HS-27A (cell line): ENCODE measurements at regions not wholly inside any gene's neighbourhood (a gene's known extent, or its start where the extent isn't known, plus 50 kb on each side); places are given as distances from the start of the nearest gene placed in this dataset.
A peak's percentile ranks its signal among the peaks of the same experiment; 100 is the strongest.

Experiments used
- DNase-seq: peaks from one replicate; pipeline ENCODE4 v3.0.0-alpha.2; 2012; ENCODE audit warnings: low read depth, missing footprints

DNA sequence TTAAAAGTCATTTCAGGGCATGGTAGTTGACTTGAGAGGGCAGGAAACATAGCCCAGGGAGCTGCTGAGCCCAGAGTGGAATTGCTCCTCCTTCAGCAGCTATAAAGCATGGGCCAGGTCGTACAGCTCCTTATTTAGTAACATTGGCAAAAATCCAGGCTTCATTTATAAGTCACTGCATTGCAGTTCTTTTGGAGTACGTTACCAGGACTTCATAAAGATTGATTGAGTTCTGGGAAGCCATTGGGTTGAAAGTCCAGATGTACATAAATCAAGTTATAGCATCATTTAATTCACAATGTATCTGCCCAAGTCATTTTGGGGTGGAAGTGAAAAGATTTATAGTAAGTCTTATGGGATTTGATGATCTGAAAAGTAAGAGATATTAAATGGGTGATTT is 53.0 kb upstream of the ANKEF1 start:
- DNase-seq, result no peak

DNA sequence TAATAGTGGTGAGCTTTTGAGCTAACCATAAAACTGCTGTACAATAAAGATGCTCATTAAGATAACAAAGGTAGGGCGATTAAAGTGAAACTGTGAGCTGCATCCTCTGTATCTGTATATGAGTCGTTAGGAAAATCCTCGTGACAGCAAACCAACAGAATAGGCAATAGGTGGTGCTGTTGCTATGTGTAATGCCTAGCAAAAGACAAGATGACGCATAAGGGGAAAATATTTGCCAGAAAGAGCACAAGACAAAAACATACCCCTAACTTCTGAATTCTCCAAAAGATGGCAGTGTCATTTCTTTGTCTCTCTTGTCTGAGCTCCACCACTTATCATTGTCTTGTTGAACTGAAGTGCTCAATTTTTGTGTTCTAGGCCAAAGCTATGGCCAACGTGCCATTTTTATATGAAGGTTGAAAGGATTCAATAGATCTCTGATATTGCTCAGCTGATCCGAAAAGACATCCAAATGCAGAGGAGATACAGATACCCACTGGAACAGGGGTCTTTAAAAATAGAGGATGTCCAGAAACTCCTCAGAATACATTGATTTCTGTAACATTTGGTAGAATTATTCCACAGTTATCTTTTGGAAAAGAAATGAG is 56.3 kb upstream of the ANKEF1 start:
- DNase-seq, result peak; percentile 47

DNA sequence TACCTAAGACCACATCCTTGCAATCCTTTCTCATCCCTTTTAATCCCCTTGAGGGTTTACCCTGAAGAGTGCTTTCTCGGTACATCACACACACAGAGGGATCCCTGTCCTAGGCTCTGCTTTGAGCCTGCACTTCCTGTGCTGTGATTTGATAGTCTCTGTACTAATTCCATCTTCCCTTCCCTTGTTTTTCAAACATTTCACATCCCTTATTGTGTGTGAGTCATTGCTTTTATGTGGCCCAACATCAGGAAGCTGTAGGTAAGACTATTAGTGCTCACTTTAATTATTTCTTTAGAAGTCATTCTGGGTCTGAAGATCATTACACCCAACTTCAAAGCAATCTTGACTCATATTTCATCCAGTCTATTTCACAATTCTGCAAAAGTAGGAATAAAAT is 57.2 kb upstream of the ANKEF1 start:
- no peak for DNase-seq

DNA sequence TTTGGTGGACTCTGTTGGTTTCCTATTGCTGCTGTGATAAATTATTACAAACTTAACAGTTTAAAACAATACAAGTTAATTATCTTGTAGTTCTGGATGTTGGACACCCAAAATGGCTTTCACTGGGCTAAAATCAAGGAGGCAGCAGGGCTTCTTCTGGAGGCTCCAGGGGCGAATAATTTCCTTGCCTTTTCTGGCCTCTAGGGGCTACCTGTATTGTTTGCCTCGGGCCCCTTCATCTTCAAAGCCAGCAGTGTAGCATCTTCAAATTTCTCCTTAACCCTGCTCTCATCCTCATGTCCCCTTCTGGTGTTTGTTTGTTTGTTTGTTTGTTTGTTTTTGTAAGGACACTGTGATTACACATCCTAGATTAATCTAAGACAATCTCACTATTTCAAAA is 60.5 kb upstream of the ANKEF1 start:
- no peak for DNase-seq

DNA sequence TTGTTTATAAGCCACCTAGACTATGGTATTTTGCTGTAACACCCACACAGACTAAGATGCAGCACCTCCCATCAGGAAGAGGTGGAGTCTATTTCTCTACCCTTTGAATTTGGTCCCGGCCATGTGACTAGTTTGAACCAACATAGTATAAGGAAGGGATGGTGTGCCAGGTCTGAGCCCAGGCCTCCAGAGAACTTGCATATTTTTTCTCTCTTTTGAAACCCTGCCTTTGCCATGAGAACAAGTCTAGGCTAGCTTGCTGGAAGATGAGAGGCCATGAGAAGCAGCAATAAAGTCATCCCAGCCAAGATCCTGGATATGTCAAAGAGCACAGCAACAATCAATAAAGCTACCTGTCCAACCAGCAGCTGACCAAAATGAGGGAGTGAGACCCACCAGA is 63.0 kb upstream of the ANKEF1 start:
- DNase-seq, result no peak

DNA sequence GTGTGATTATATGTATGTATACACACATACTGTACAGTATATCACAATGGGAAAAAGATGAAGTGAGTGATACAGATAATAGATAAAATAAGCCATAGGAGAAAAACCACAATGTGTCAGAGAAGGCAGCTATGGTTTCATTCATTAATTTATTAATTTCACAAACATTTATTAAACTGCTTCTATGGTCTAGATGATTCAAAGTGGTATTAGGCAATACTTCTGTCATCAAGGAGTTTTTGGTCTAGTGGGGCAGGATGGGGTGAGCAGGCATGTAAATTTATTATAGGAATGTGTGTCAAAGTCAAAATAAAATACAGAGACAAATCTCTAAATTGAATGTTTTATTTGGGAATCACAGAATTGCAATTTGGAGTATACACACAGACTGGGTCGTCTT is 65.2 kb upstream of the ANKEF1 start:
- DNase-seq, result no peak

DNA sequence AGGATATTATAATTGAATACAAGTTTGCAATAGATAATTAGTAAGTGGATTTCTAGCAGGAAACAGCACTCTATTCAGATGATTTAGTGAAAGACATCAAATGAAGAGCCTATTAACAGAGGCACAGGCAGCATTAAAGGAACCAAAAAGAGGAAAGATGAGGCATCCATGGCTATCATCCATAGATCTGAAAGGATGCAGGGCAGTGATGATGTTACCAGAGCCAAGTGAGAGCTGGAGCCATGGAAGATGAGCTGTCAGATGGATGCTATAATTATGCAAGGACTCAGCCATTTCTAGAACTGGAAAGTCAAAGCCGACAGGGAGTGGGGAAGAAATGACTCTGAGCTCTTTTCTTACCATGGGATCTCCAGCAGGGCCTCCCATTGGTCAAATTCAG is 66.8 kb upstream of the ANKEF1 start:
- no peak for DNase-seq

DNA sequence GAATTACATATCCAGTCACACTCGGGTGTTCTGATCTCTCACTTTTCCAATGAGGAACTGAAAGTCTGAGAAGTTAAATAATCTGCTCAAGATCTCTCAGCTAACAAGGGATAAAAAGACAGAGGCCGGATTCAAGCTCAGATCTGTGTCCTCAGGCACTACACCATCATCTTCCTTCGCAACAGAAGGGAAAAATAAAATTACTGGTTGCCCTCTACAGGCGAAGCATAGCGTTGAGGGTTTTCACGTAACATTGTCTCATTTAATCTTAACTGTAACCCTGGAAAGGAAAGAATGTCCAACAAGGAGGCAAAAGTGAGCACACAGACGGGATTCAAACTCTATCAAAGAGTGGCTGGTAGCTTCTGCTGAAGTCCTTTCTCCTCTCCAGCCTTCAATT is 67.8 kb upstream of the ANKEF1 start:
- DNase-seq, result no peak

DNA sequence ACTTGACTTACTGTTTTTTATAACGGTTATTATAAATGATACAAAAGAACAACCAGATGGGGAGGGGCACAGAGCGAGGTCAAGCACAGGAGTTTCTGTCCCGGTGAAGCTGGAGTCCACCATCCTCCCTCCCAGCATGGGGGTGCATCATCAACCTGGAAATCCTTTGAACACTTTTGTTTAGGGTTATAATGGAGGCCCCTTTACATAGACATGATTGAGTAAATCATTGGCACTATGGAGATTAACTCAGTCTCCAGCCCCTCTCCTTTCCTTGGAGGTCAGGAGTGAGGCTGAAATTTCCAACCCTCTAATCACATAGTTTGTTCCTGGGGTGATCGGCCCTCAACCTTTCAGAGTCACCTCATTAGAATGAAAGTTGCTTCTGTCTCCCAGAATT is 71.8 kb upstream of the ANKEF1 start:
- no peak for DNase-seq

DNA sequence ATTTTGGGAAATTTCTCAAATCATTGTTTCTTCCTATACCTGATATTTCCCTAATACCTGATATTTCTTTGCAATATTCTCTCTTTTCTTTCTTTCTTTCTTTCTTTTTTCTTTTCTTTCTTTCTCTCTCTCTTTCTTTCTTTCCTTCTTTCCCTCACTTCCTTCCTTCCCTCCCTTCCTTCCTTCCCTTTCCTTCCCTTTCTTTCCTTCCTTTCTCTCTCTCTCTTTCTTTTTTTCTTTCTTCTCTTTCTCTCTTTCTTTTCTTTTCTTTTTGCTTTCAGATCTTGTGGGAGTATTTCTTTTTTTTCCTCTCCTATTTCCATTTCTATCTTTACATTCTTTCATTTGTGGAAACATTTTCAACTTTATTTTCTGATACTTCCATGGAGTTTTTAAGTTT is 76.1 kb upstream of the ANKEF1 start:
- no peak for DNase-seq

DNA sequence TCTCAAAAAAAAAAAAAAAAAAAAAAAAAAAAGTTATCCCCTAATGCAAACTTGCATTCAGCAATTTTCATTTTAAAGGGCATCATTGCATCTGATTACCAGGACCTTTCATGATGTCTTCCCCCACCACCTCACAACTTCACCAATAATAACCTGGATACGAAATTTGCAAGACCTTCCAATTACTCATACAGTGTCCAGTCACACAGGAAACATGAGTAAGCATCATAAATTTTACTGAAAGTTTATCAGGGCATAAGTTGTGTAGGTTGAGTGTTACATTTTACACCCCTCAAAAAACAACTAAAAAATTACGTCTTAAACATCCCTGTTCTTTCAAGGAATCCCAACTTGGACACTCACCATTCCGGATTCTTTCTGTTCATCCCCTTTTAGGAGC is 79.1 kb upstream of the ANKEF1 start:
- no peak for DNase-seq

DNA sequence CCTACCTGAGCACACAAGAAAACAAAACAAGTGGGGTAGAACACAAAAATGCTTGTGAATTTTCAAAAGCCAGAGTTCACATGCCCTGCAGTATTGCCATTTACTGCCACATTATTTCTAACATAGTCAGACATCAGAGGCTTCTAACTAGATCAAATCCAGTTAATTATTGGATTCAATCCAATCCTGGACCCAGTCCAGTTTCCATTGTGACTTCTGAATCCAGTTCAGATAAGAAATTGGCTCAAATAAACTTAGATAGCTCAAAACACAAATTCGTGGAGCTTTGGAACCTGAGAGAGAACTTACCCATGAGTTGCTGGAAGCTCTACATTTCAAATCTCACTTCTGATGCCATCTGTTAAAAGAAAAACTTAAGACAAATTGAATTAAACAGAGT is 85.2 kb upstream of the ANKEF1 start:
- no peak for DNase-seq

DNA sequence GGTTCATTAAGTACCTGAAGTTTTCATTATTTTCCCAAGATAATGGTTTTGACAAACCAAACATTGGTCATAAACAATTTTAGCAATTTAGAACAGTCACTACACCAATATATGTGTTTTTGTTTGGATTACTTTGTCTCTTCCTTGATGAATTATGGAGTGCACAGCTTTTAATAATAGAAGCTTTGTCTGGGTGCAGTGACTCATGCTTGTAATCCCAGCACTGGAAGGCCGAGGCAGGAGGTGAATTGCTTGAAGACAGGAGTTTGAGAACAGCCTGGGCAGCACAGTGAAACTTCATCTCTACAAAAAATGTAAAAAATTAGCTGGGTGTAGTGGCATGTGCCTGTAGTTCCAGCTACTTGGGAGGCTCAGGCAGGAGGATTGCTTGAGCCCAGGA is 89.4 kb upstream of the ANKEF1 start:
- DNase-seq, result no peak

DNA sequence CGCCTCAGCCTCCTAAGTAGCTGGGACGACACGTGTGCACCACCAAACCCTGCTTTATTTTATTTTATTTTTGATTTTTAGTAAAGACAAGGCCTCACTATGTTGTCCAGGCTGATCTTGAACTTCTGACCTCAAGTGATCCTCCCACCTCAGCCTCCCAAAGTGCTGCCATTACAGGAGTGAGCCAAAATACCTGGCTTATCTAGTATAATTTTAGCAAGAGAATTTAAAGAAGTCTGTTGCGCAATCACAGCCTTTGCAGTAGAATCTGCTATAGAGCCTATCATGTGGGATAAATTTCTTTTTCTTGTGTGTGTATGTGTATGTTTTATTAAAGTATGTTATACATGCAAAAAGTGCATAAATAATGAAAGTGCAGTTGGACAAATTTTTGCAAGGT is 92.1 kb upstream of the ANKEF1 start:
- DNase-seq, result no peak

DNA sequence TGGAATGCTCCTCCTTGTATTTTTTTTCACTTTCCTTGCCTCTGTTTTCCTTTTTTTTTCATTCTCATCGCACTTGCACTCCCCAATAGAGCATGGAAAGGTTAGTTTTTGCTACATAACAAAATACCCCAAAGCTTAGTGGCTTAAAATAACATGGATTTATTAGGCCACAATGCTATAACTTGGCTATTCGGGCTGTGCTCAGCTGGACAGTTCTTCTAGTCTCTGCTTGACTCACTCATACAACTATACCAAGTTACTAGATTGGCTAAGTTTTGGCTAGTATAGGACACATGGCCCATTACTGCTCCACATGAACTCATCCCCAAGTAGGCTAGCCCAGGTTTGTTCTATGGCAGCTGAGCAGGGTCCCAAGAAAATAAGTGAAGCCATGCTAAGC is 94.5 kb upstream of the ANKEF1 start:
- DNase-seq, result no peak

DNA sequence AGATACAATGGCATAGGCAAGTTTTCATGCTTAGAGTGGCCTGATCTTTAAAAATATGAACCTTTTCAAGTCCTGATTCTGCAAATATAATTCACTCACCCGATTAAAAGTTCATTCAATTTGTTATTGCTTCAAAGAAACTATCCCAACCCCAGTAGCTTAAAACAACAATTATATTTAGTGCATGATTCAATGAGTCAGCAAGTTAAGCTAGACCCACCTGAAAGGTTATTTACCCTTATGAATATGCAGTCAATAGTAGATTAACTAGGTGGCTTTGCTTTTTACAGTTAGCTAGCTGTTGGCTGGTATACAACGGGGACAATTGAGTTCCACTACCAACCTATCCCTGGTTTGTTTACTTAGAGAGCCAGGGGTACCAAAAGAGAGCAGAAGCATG is 95.6 kb upstream of the ANKEF1 start:
- no peak for DNase-seq

DNA sequence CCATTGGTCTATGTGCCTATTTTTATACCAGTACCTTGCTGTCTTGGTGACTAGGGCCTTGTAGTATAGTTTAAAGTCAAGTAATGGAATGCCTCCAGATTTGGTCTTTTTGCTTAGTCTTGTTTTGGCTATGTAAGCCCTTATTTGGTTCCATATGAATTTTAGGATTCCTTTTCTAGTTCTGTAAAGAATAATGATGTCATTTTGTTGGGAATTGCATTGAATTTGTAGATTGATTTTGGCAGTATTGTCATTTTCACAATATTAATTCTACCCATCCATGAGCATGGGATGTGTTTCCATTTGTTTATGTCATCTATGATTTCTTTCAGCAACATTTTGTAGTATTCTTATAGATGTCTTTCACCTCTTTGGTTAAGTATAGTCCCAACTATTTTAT is 96.4 kb upstream of the PAK5 start:
- DNase-seq, result no peak

DNA sequence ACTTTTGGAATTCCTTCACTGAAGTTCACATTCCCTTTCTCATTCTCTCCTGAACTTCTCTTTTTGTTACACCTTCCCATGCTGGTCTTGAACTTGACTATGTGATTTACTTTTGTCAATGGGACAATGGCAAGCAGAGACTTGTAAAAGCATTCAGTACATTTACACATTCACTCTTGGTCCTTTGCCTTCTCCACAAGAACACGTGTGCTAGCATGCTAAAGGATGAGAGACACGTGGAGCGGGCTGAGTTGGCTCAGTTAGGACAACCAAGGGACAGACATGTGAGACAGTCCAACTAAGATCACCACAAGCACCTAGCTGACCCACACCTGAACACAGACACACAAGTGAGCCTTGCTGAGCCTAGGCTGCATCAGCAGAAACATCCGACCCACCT is 91.3 kb upstream of the PAK5 start:
- no peak for DNase-seq

DNA sequence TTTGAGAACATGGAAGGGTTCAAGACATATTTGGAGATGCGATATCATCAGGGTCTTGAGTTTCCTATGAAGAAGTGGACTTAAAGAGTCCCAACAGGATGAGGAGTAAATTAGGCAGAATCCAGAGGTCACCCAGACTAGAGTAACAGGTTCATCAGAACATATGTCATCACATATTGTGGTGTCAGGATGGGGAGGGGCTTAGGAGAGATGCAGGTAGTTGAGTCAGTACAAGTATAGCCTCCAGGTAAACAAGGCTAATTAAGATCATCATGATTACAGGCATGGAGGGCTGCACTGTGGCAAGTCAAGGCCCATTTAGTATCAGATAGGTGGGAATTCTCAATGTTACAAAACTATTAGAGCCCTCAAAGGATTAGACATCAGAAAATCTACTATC is 90.1 kb upstream of the PAK5 start:
- DNase-seq, result no peak

DNA sequence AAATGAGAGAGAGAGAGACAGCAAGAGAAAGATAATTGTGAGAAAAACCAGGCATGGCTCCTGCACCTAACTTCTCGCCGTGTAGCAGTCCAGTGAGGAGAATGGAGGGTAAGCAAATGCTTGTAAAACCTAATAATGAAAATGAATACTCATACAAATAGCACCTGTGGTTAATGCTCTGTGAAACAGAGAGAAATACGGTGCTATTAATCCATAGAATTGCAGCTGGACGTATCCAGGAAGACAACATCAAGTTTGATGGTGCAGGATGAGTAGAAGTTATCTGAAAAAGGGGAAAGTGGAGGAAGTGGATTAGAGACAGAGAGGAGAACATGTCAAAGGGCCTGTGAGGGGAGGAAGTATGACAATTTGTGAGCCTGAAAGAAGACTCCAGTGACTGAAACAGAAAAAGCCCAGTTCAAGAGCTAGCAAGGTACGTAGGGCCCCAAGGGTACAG is 89.4 kb upstream of the PAK5 start:
- no peak for DNase-seq

DNA sequence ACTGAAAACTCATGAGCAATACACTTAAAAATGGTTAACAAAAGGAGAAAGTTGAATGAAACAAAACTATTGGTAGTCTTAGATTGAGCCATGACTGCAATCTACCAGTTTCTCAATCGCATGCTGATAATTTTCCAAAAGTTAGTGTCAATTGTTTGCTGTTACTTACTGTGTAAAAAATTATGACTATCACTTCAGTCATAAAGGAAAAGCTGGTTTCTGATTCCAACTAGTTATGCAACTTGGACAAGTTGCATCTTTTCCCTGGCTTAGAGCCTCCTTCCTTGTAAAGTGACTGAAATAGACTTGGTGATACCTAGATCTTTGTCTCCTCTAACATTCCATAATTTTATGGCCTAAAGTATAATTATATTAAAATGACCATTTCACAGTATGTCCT is 88.3 kb upstream of the PAK5 start:
- DNase-seq, result no peak

DNA sequence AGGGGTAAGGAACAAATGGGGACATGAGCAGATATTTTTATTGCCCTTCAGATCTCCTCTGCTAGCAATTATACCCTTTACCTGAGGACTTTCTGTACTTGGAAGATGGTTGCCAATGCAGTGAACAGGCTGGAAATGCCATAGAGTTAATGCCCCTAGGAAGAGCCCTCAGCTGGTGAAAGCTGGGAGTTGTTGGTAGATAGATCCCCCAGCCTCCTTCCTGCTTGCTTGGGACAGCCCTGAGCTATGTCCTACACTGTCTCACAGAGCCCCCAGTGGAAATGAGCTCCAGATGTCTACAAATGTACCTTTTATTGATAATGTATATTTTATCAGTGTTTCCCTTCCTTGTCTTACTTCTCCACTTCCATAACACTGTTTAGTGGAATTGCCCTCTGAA is 87.6 kb upstream of the PAK5 start:
- DNase-seq, result no peak

DNA sequence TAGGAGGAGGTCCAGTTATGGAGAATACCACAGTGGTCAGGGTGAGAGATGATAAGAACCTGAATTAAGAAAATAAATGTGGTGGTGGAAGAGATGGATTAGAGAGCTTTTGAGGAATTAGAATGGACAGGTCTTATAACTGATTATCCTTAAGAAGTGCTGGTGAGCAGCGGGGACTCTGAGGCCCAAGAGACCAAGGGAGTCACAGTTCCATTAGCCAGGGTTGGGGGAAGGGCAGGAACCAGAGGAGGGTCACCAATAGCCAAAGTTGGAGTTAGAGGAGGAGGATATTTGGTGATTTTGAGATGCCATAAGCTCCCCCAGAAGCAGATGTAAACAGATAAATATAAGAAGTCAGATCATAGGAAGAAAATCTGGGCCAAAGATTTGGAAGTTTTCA is 87.1 kb upstream of the PAK5 start:
- DNase-seq, result no peak

DNA sequence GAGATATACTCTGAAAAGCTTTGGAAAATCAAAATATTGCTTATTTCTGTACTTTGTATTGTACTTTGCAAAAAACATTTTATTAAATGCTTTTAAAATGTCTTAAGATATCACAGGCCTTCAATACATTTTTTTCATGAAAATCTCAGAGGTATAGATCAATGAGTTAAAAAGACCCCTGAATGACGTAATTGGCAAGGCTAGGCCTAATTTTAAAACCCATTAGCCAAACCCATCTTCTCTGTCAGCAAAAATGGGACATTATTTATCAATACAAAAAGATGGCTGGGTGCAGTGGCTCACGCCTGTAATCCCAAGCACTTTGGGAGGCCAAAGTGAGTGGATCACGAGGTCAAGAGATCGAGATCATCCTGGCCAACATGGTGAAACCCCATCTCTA is 84.8 kb upstream of the PAK5 start:
- DNase-seq, result no peak

DNA sequence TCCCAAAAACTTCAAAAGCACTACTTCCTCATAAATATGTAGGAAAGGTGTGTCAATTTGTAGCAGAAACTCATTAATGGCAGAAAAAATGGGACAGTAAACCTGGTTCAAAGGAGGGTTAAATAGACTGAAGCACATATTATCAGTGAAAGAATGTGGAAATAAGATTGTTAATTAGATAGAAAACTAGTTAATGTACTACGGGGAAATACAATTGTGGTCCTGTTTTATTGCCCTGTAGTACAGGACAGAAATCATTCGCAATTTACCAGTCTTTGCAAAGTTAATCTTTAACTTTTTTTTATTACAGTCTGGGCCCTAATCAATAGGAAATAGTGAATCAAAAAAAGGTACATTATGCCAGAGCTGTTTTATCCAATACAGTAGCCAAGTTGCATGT is 82.0 kb upstream of the PAK5 start:
- DNase-seq, result no peak
